ENCODE measurements at regions not wholly inside any gene's neighbourhood (a gene's known extent, or its start where the extent isn't known, plus 50 kb on each side); places are given as distances from the start of the nearest gene placed in this dataset.

DNA sequence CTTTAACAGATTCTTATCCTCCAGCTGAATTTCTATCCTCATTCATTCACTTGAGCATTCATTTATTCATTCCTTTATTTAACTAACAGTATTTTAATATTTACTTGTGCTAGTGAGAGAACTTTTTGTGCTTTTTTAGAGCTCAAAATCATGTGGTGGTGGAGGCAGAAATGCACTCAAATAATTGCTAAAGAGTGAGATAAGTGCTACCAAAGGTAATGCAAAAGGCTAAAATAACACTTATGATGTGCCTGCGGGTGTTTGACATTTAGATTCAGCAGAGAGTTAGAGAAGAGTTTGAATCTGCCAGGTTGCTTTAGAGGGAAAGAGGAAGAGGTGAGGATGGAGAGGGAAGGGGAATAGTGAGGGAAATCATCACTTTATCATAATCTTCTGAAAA is 431.5 kb upstream of the EDIL3 start:
- in situ Hi-C loops (cut with MboI), result no loop called here
- H3K27ac ChIP-seq (ENCODE audit: control insufficient read depth, insufficient read depth), result no peak overlapping the region
- H3K79me2 ChIP-seq (ENCODE audit: control insufficient read depth, insufficient read depth, low read length), result no peaks in the 10 kb centered on the region
- H3K9ac ChIP-seq (ENCODE audit: control insufficient read depth, insufficient read depth, low read length), result no peak overlapping the region
- ATAC-seq, result no peak
- intact Hi-C loops (cut with micrococcal nuclease; ENCODE audit: unreplicated experiment), result no loop called here
- 0% methylated on average over 1 of the region's 1 CpG for WGBS (ENCODE audit: insufficient coverage, insufficient replicate concordance, low lambda C conversion rate, missing lambda C conversion rate)
- BruUV-seq (replicated peaks), result no TSS peak
- H2AFZ ChIP-seq (ENCODE audit: control insufficient read depth, low read depth, low read length), result no peak overlapping the region
- RAD21 ChIA-PET (ENCODE audit: unreplicated experiment), result no interaction called here
- TF ChIP-seq ZNF207 (IDR thresholded peaks at IDR 0.05; ENCODE audit: borderline replicate concordance) (no peak), CREM (IDR thresholded peaks at IDR 0.05; ENCODE audit: low read depth) (no peak), SUZ12 (IDR thresholded peaks at IDR 0.05; ENCODE audit: unreplicated experiment) (no peak), RELA (IDR thresholded peaks at IDR 0.05; ENCODE audit: borderline replicate concordance, partially characterized antibody) (no peak), GATAD2B (conservative IDR thresholded peaks at IDR 0.05; ENCODE audit: low read depth) (no peak), FOXM1 (IDR thresholded peaks at IDR 0.05; ENCODE audit: low read depth, low read length) (no peak), HCFC1 (IDR thresholded peaks at IDR 0.05; ENCODE audit: low read length) (no peak), SP1 (IDR thresholded peaks at IDR 0.05; ENCODE audit: low read depth, low read length) (no peak)
- TF ChIP-seq, protein P1, sequence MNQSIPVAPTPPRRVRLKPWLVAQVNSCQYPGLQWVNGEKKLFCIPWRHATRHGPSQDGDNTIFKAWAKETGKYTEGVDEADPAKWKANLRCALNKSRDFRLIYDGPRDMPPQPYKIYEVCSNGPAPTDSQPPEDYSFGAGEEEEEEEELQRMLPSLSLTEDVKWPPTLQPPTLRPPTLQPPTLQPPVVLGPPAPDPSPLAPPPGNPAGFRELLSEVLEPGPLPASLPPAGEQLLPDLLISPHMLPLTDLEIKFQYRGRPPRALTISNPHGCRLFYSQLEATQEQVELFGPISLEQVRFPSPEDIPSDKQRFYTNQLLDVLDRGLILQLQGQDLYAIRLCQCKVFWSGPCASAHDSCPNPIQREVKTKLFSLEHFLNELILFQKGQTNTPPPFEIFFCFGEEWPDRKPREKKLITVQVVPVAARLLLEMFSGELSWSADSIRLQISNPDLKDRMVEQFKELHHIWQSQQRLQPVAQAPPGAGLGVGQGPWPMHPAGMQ (IDR thresholded peaks at IDR 0.05; ENCODE audit: borderline replicate concordance), result no peak
- TF ChIP-seq, protein P2, sequence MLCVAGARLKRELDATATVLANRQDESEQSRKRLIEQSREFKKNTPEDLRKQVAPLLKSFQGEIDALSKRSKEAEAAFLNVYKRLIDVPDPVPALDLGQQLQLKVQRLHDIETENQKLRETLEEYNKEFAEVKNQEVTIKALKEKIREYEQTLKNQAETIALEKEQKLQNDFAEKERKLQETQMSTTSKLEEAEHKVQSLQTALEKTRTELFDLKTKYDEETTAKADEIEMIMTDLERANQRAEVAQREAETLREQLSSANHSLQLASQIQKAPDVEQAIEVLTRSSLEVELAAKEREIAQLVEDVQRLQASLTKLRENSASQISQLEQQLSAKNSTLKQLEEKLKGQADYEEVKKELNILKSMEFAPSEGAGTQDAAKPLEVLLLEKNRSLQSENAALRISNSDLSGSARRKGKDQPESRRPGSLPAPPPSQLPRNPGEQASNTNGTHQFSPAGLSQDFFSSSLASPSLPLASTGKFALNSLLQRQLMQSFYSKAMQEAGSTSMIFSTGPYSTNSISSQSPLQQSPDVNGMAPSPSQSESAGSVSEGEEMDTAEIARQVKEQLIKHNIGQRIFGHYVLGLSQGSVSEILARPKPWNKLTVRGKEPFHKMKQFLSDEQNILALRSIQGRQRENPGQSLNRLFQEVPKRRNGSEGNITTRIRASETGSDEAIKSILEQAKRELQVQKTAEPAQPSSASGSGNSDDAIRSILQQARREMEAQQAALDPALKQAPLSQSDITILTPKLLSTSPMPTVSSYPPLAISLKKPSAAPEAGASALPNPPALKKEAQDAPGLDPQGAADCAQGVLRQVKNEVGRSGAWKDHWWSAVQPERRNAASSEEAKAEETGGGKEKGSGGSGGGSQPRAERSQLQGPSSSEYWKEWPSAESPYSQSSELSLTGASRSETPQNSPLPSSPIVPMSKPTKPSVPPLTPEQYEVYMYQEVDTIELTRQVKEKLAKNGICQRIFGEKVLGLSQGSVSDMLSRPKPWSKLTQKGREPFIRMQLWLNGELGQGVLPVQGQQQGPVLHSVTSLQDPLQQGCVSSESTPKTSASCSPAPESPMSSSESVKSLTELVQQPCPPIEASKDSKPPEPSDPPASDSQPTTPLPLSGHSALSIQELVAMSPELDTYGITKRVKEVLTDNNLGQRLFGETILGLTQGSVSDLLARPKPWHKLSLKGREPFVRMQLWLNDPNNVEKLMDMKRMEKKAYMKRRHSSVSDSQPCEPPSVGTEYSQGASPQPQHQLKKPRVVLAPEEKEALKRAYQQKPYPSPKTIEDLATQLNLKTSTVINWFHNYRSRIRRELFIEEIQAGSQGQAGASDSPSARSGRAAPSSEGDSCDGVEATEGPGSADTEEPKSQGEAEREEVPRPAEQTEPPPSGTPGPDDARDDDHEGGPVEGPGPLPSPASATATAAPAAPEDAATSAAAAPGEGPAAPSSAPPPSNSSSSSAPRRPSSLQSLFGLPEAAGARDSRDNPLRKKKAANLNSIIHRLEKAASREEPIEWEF (IDR thresholded peaks at IDR 0.05; ENCODE audit: insufficient replicate concordance, low read depth, low read length), result no peak
- TF ChIP-seq, protein P3, sequence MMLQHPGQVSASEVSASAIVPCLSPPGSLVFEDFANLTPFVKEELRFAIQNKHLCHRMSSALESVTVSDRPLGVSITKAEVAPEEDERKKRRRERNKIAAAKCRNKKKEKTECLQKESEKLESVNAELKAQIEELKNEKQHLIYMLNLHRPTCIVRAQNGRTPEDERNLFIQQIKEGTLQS (IDR thresholded peaks at IDR 0.05; ENCODE audit: borderline replicate concordance, extremely low read depth, low read depth, low read length), result no peak
- H3K27me3 ChIP-seq (replicated peaks in 1 of 2; ENCODE audit: control insufficient read depth in 2 of 2, insufficient read depth in 2 of 2, low read length in 1 of 2), result no peaks in the 10 kb centered on the region
- H4K20me1 ChIP-seq (ENCODE audit: control insufficient read depth, insufficient read depth), result no peaks in the 10 kb centered on the region
- H3K36me3 ChIP-seq (ENCODE audit: control insufficient read depth in 2 of 2, insufficient read depth in 2 of 2, low read length in 1 of 2), result no peaks in the 10 kb centered on the region
- no peak for DNase-seq (ENCODE audit: low read depth, low spot score)
- no peak overlapping the region for H3K4me2 ChIP-seq (ENCODE audit: control insufficient read depth, insufficient read depth)
- FAIRE-seq, result no peak
- no peaks in the 10 kb centered on the region for H3K4me1 ChIP-seq (ENCODE audit: control insufficient read depth, insufficient read depth, low read length)
- SMC1A ChIA-PET (ENCODE audit: uncharacterized antibody, unreplicated experiment), result interaction anchor here (0.7 to 1.4 kb wide), 2 partner anchors 10 to 52 kb away, joined by 3 to 4 read pairs; no protein-coding TSS in a partner anchor
- H3K4me3 ChIP-seq, result no peak overlapping the region
- H3K9me3 ChIP-seq (replicated peaks; ENCODE audit: control insufficient read depth, insufficient read depth, low read length), result no peaks in the 10 kb centered on the region
- POLR2A ChIA-PET, result interaction anchor here (0.6 kb wide), 1 partner anchor 523 kb away, joined by 3 read pairs; no protein-coding TSS in a partner anchor
- CTCF ChIA-PET, result interaction anchor here (0.6 kb wide), 1 partner anchor 148 kb away, joined by 3 read pairs; no protein-coding TSS in a partner anchor
